ENCODE measurements at regions not wholly inside any gene's neighbourhood (a gene's known extent, or its start where the extent isn't known, plus 50 kb on each side); places are given as distances from the start of the nearest gene placed in this dataset.
"Not testable (repeated sequence)": the region's sequence is repeated elsewhere in the genome, so short reads cannot be mapped to it uniquely, and the experiment has no call there.

DNA sequence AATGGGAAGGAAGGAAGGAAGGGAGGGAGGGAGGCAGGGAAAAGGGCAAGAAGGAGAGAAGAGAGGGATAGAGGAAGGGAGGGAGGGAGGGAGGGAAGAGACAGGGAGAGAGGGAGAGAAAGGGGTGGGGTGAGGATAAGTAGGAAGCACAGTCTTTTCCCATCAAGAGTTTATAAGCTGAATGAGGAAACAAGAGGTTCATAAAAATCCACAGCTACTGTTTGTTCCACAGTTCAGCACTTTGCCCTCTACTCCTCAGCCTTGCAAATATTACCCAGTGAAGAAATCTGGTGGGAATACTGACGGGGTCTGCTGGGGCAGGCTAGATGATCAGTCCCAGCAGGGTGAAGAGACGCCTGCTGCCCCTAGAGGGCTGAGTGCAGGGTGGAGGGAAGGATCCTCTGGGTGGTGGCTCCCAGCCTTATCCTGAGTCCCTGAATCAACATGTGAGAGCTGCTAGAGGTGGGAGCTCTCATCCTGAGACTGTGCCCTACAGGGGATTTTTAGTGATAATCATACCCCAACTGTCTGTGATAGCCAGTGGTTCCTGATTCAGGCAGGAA, 233.9 kb upstream of the NBPF12 start:
- POLR2A ChIA-PET; H3K9me3 Mint-ChIP-seq; H3K4me1 Mint-ChIP-seq; H3K27ac Mint-ChIP-seq; H3K4me3 Mint-ChIP-seq; H3K27me3 Mint-ChIP-seq; H3K36me3 Mint-ChIP-seq (ENCODE audit: low read depth); intact Hi-C loops (cut with micrococcal nuclease); CTCF ChIA-PET; DNase-seq; ATAC-seq (ENCODE audit: low read depth): not testable (repeated sequence)

DNA sequence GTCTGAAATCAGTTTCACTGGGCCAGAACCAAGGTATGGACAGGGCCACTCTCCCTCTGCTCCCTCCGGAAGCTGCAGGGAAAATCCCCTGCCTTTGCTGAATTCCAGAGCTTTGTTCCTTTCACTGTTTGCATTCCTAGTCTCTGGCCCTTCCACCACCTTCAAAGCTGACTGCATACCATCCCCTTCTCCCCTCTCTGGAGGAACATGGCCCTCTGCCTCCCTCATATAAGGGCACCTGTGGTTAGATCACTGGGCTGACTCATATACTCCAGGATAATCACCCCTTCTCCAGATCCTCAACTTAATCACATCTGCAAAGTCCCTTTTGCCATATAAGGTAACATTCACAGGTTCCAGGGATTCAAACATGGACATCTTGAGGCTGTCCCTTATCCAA, 236.8 kb upstream of the NBPF12 start:
- H3K27me3 Mint-ChIP-seq; H3K4me3 Mint-ChIP-seq; CTCF ChIA-PET; H3K9me3 Mint-ChIP-seq; H3K27ac Mint-ChIP-seq; DNase-seq; H3K36me3 Mint-ChIP-seq (ENCODE audit: low read depth); intact Hi-C loops (cut with micrococcal nuclease); ATAC-seq (ENCODE audit: low read depth); H3K4me1 Mint-ChIP-seq; POLR2A ChIA-PET: not testable (repeated sequence)

DNA sequence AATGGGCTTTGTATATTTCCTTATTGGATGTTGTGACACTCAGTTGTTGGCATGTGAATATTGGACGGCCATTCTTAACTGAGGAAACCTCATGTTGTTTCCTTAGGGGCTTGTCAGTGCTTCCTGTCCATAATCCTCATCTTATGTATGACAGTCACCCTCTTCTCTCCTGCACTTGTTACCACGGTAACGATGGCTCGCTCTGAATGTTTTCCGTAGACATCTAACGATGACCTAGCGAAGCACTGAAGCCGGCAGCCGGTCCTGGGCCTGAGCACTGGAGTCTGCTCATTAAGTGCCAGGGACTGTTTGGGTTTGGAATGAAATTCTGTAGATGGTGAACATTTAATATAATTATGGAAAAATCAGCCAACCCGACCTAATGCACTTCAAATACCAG, 242.7 kb upstream of the NBPF12 start:
- H3K27ac Mint-ChIP-seq; CTCF ChIA-PET; H3K9me3 Mint-ChIP-seq; ATAC-seq (ENCODE audit: low read depth); H3K4me1 Mint-ChIP-seq; DNase-seq; H3K27me3 Mint-ChIP-seq; H3K4me3 Mint-ChIP-seq; intact Hi-C loops (cut with micrococcal nuclease); POLR2A ChIA-PET; H3K36me3 Mint-ChIP-seq (ENCODE audit: low read depth): not testable (repeated sequence)

DNA sequence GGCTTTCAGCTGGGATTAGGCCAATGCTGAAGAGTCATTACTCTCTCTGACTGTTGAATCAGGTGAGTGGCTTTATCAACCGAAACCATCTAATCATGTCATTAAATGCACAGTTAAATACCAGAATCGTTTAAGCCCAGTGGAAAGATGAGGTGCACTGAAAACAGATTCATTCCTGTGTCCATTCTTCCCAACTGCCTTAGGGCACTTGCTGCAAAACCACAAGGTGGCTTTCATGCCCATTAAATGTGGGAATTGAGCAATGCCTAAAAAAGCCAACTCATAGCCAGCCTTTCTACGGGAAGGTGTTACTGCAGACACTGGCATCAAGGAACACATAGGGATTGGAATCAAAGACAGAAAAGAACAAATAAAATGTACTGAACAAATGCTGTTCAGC, 246.3 kb upstream of the NBPF12 start:
- DNase-seq; H3K27me3 Mint-ChIP-seq; POLR2A ChIA-PET; H3K4me3 Mint-ChIP-seq; H3K27ac Mint-ChIP-seq; CTCF ChIA-PET; intact Hi-C loops (cut with micrococcal nuclease); H3K9me3 Mint-ChIP-seq; H3K36me3 Mint-ChIP-seq (ENCODE audit: low read depth); ATAC-seq (ENCODE audit: low read depth); H3K4me1 Mint-ChIP-seq: not testable (repeated sequence)

- ATAC-seq (ENCODE audit: low read depth); intact Hi-C loops (cut with micrococcal nuclease); H3K27me3 Mint-ChIP-seq; H3K36me3 Mint-ChIP-seq (ENCODE audit: low read depth); POLR2A ChIA-PET; H3K27ac Mint-ChIP-seq; CTCF ChIA-PET; H3K4me3 Mint-ChIP-seq; DNase-seq; H3K9me3 Mint-ChIP-seq; H3K4me1 Mint-ChIP-seq: not testable (repeated sequence)
These were observed 249.2 kb upstream of the NBPF12 start for GRCh38 chr1:146688893-146689292.

- H3K27ac Mint-ChIP-seq; DNase-seq; CTCF ChIA-PET; H3K4me3 Mint-ChIP-seq; POLR2A ChIA-PET; H3K9me3 Mint-ChIP-seq; intact Hi-C loops (cut with micrococcal nuclease); H3K36me3 Mint-ChIP-seq (ENCODE audit: low read depth); H3K27me3 Mint-ChIP-seq; H3K4me1 Mint-ChIP-seq; ATAC-seq (ENCODE audit: low read depth): not testable (repeated sequence)
These were observed 251.3 kb upstream of the NBPF12 start for GRCh38 chr1:146686777-146687366.

GRCh38 chr1:146683126-146683429, 255.0 kb upstream of the NBPF12 start:
- H3K27me3 Mint-ChIP-seq; H3K4me1 Mint-ChIP-seq; H3K27ac Mint-ChIP-seq; H3K4me3 Mint-ChIP-seq; H3K36me3 Mint-ChIP-seq (ENCODE audit: low read depth); CTCF ChIA-PET; H3K9me3 Mint-ChIP-seq; intact Hi-C loops (cut with micrococcal nuclease); POLR2A ChIA-PET; DNase-seq; ATAC-seq (ENCODE audit: low read depth): not testable (repeated sequence)

- DNase-seq; ATAC-seq (ENCODE audit: low read depth); H3K4me3 Mint-ChIP-seq; CTCF ChIA-PET; H3K27me3 Mint-ChIP-seq; intact Hi-C loops (cut with micrococcal nuclease); POLR2A ChIA-PET; H3K4me1 Mint-ChIP-seq; H3K9me3 Mint-ChIP-seq; H3K27ac Mint-ChIP-seq; H3K36me3 Mint-ChIP-seq (ENCODE audit: low read depth): not testable (repeated sequence)
These were observed 255.6 kb upstream of the NBPF12 start for GRCh38 chr1:146682227-146683125.

GRCh38 chr1:146673729-146674299, 264.3 kb upstream of the NBPF12 start:
- ATAC-seq (ENCODE audit: low read depth); H3K27me3 Mint-ChIP-seq; H3K4me3 Mint-ChIP-seq; H3K36me3 Mint-ChIP-seq (ENCODE audit: low read depth); POLR2A ChIA-PET; H3K9me3 Mint-ChIP-seq; intact Hi-C loops (cut with micrococcal nuclease); CTCF ChIA-PET; DNase-seq; H3K4me1 Mint-ChIP-seq; H3K27ac Mint-ChIP-seq: not testable (repeated sequence)

- ATAC-seq (ENCODE audit: low read depth); H3K4me1 Mint-ChIP-seq; CTCF ChIA-PET; H3K36me3 Mint-ChIP-seq (ENCODE audit: low read depth); H3K27me3 Mint-ChIP-seq; H3K9me3 Mint-ChIP-seq; intact Hi-C loops (cut with micrococcal nuclease); POLR2A ChIA-PET; H3K4me3 Mint-ChIP-seq; H3K27ac Mint-ChIP-seq; DNase-seq: not testable (repeated sequence)
These were observed 265.5 kb upstream of the NBPF12 start for GRCh38 chr1:146672608-146673007.

DNA sequence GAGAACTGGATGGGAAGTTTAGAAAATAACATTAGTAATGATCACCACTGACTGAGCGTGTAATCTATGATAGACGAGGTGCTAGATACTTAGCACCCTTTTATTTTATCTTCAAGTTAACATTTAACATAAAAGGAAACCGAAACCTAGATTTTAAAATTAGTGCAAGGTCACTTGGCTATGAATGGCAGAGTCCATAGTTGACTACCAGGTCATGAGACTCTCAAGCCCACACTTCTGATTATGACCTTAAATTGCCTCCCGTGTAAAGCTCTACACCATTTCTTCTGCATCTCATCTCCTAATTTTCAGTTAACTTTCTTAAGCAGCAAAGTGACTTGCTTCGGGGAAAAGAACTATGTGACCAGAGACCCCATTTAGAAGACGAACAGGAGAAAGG, 266.5 kb upstream of the NBPF12 start:
- H3K4me3 Mint-ChIP-seq; H3K27me3 Mint-ChIP-seq; DNase-seq; H3K9me3 Mint-ChIP-seq; intact Hi-C loops (cut with micrococcal nuclease); H3K36me3 Mint-ChIP-seq (ENCODE audit: low read depth); CTCF ChIA-PET; H3K27ac Mint-ChIP-seq; POLR2A ChIA-PET; ATAC-seq (ENCODE audit: low read depth); H3K4me1 Mint-ChIP-seq: not testable (repeated sequence)

DNA sequence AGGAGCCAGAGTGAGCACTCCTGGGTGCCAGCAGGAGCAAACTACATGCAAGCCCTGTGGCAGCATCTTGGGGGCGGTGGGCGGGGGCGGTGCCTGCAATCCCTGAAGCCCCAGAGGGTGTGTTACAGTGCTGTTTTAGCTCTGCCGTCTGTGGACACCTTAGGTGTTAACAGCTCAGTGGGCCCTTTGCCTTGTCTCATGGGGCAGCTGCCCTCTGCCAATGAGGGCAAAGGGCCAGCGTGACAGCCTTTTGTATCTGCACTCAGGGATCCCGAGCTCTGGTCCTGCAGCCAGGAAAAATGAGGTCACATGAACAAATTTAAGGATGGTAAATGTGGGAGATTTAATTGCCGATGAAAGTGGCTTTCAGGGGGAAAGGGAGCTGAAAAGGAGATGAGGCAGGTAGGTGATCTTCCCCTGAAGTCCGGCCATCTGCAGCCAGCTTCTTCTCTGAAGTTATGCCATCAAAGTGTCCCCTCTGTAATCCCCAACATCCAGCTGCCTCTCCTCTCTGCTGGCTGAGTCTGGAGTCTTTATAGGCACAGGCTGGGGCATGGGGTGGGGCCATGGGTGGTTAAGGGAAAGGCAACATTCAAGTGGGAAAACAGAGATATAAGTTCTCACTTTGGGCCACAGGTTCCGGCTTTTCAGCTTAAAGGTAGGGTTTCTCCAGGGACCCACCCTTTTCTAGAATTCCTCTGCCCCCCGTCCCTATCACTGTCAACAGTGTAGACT, 267.1 kb upstream of the NBPF12 start:
- H3K4me3 Mint-ChIP-seq; intact Hi-C loops (cut with micrococcal nuclease); H3K27me3 Mint-ChIP-seq; ATAC-seq (ENCODE audit: low read depth); POLR2A ChIA-PET; H3K4me1 Mint-ChIP-seq; H3K9me3 Mint-ChIP-seq; DNase-seq; H3K27ac Mint-ChIP-seq; H3K36me3 Mint-ChIP-seq (ENCODE audit: low read depth); CTCF ChIA-PET: not testable (repeated sequence)

All from activated B cell treated with CpG ODN at 0.5 μM for 24 hours (primary cell).